Ovary (tissue), 3 donors: ENCODE measurements at regions not wholly inside any gene's neighbourhood (a gene's known extent, or its start where the extent isn't known, plus 50 kb on each side); places are given as distances from the start of the nearest gene placed in this dataset.

ENCODE experiments used
- EP300 ChIP-seq: sonication (generic); formaldehyde crosslinking; IDR thresholded peaks from one replicate; pipeline ENCODE4 v1.6.1; 2017; ENCODE audit warnings: antibody characterized with exemption
- POLR2A ChIP-seq: fragments of 450-650 bp; IDR thresholded peaks from one replicate; pipeline ENCODE4 v1.6.1; 2017; ENCODE audit warnings: antibody characterized with exemption, mild to moderate bottlenecking, moderate library complexity
- TF ChIP-seq, protein P1 (sequence below), 3 donors: fragments of 450-650 bp in 2 of 3; fragments of 200-600 bp in 1 of 3; IDR thresholded peaks; one replicate each; pipeline versions ENCODE4 v1.5.1 to v1.8.0; 2016 to 2022; ENCODE audit warnings: antibody characterized with exemption in 3 of 3, mild to moderate bottlenecking in 1 of 3
- donor health status: DM: no; HTN: no; CAD: no.

DNA sequence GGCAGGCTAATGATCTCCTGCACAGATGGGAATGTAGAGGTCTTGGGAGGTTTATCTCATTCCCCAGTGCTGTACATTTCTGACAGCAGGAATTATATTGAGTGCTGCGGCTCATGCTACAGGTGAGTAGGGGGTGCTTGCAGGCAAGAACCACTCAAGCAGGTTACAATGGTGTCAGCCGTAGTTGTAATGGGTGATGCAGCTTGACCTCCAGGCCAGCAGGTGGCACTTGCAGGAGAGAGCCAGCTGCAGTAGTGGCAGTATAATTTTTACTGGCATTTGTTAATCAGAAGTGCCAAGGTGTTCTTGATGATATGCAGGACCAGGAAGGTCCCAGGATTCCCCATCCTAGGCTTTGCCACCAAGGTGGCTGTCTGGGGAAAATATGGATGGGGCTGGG lies 759.6 kb upstream of the NDST4 start:
- TF ChIP-seq EP300 (no peak), POLR2A (no peak)
- TF ChIP-seq, protein P1, sequence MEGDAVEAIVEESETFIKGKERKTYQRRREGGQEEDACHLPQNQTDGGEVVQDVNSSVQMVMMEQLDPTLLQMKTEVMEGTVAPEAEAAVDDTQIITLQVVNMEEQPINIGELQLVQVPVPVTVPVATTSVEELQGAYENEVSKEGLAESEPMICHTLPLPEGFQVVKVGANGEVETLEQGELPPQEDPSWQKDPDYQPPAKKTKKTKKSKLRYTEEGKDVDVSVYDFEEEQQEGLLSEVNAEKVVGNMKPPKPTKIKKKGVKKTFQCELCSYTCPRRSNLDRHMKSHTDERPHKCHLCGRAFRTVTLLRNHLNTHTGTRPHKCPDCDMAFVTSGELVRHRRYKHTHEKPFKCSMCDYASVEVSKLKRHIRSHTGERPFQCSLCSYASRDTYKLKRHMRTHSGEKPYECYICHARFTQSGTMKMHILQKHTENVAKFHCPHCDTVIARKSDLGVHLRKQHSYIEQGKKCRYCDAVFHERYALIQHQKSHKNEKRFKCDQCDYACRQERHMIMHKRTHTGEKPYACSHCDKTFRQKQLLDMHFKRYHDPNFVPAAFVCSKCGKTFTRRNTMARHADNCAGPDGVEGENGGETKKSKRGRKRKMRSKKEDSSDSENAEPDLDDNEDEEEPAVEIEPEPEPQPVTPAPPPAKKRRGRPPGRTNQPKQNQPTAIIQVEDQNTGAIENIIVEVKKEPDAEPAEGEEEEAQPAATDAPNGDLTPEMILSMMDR (IDR thresholded peaks at IDR 0.05) = no peak
